Caco-2 (cell line): ENCODE measurements at regions not wholly inside any gene's neighbourhood (a gene's known extent, or its start where the extent isn't known, plus 50 kb on each side); places are given as distances from the start of the nearest gene placed in this dataset.

ENCODE experiments used
- BruUV-seq: library from RNA; stranded (reverse); fragments of 400-500 nt; replicated peaks from 2 replicates; lab custom pipeline; 2021; lab: Mats Ljungman, UMichigan
- CTCF ChIA-PET: fragments of 300-600 bp; sonication (Branson Sonifier 250); formaldehyde crosslinking; loops from one replicate; lab custom pipeline; 2022; ENCODE audit warnings: antibody characterized with exemption; lab: Charles Lee
- POLR2A ChIA-PET: fragments of 300-600 bp; sonication (Branson Sonifier 250); formaldehyde crosslinking; loops from one replicate; lab custom pipeline; 2022; ENCODE audit warnings: antibody characterized with exemption; lab: Charles Lee
- DNase-seq, 2 experiments: peaks; one replicate each; pipeline versions ENCODE4 v3.0.0 to v3.0.0-alpha.2; 2020 to 2022
- H3K27me3 ChIP-seq: replicated peaks from 2 replicates; pipeline ENCODE4 v1.6.0; 2011; ENCODE audit warnings: low read length; ENCODE audit not compliant: control insufficient read depth, insufficient read depth
- H3K36me3 ChIP-seq: 2 replicates; pipeline ENCODE4 v1.5.1; 2011; ENCODE audit warnings: low read length; ENCODE audit not compliant: control insufficient read depth, insufficient read depth
- H3K4me1 ChIP-seq: fragments of 250-450 bp; sonication (Bioruptor Pico); 2 replicates; pipeline ENCODE4 v1.5.1; 2020; ENCODE audit warnings: mild to moderate bottlenecking
- H3K4me3 ChIP-seq: 2 replicates; pipeline ENCODE4 v1.5.1; 2011; ENCODE audit warnings: low read depth, mild to moderate bottlenecking, control low read depth, low read length
- H3K9me3 ChIP-seq: fragments of 250-450 bp; sonication (Bioruptor Pico); 2 replicates; pipeline ENCODE4 v1.5.1; 2020; ENCODE audit warnings: mild to moderate bottlenecking, moderate library complexity
- H3K27ac Mint-ChIP-seq: one replicate; pipeline ENCODE4 v1.8.0; 2022; ENCODE audit warnings: mixed read lengths; ENCODE audit not compliant: unreplicated experiment
- H3K27me3 Mint-ChIP-seq: one replicate; pipeline ENCODE4 v1.8.0; 2022; ENCODE audit warnings: mixed read lengths; ENCODE audit not compliant: insufficient read depth, unreplicated experiment
- H3K36me3 Mint-ChIP-seq: one replicate; pipeline ENCODE4 v1.8.0; 2022; ENCODE audit warnings: mild to moderate bottlenecking, mixed read lengths; ENCODE audit not compliant: insufficient read depth, unreplicated experiment
- H3K4me1 Mint-ChIP-seq: one replicate; pipeline ENCODE4 v1.8.0; 2022; ENCODE audit warnings: low read depth, mixed read lengths; ENCODE audit not compliant: unreplicated experiment
- H3K4me3 Mint-ChIP-seq: one replicate; pipeline ENCODE4 v1.8.0; 2022; ENCODE audit warnings: mild to moderate bottlenecking, moderate library complexity, mixed read lengths; ENCODE audit not compliant: unreplicated experiment
- H3K9me3 Mint-ChIP-seq: one replicate; pipeline ENCODE4 v1.8.0; 2022; ENCODE audit warnings: mixed read lengths; ENCODE audit not compliant: unreplicated experiment
- intact Hi-C: fragments of 100-400 bp; cut with micrococcal nuclease; formaldehyde crosslinking; loops from one replicate; pipeline ENCODE4 v1.10.0; 2022; ENCODE audit not compliant: unreplicated experiment
- TF ChIP-seq, protein P1 (sequence below), 2 experiments: fragments of 200-600 bp in 1 of 2; IDR thresholded peaks; 1 replicate in 1 of 2; 2 replicates in 1 of 2; pipeline versions ENCODE4 v1.5.1 to v1.8.0; 2011 to 2022; ENCODE audit warnings: antibody characterized with exemption in 1 of 2, control low read depth in 1 of 2, inconsistent platforms in 1 of 2, low read depth in 1 of 2, low read length in 1 of 2, mild to moderate bottlenecking in 1 of 2, moderate library complexity in 1 of 2; ENCODE audit not compliant: insufficient read depth in 1 of 2, severe bottlenecking in 1 of 2, unreplicated experiment in 1 of 2

DNA sequence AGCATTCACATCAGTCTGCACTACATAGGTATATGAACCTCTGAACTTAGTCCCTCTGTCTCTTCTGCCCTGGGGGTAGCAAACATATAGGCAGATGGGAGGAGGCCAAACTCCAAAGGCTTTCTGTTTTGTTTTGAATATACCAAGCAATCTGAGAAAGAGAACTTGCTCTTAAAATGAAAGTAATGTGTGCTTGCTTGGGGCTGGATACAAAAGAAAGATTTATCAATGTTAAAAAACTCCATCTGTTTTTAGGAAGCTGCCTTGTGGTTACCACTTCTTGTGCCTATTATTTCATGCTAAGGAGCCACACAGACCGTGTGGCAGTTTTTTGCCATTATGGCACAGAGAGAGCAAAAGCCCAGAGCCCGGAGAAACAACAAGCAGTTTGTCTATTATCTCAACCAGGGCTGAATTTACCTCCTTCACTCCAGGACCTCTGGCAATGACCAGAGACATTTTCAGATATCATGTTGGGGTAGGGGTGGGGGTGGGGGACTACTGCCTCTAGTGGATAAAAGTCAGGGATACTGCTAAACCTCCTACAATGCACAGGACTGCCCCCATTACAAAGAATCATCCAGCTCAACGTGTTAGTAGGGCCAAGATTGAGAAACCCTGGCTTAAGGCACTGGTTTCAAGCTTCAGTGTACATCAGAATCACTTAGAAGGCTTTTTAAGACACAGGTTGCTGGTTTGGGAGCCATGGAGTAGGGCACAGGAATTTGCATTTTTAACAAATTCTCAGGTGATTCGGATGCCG, 124.2 kb downstream of the APIP start:
- no peaks in the 10 kb centered on the region for H3K27me3 ChIP-seq
- TF ChIP-seq, protein P1, sequence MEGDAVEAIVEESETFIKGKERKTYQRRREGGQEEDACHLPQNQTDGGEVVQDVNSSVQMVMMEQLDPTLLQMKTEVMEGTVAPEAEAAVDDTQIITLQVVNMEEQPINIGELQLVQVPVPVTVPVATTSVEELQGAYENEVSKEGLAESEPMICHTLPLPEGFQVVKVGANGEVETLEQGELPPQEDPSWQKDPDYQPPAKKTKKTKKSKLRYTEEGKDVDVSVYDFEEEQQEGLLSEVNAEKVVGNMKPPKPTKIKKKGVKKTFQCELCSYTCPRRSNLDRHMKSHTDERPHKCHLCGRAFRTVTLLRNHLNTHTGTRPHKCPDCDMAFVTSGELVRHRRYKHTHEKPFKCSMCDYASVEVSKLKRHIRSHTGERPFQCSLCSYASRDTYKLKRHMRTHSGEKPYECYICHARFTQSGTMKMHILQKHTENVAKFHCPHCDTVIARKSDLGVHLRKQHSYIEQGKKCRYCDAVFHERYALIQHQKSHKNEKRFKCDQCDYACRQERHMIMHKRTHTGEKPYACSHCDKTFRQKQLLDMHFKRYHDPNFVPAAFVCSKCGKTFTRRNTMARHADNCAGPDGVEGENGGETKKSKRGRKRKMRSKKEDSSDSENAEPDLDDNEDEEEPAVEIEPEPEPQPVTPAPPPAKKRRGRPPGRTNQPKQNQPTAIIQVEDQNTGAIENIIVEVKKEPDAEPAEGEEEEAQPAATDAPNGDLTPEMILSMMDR (IDR thresholded peaks at IDR 0.05; ENCODE audit: insufficient read depth in 1 of 2, low read depth in 1 of 2, low read length in 1 of 2, severe bottlenecking in 1 of 2, unreplicated experiment in 1 of 2): no peak
- no peak overlapping the region for H3K4me3 ChIP-seq
- BruUV-seq: no TSS peak
- no peak for DNase-seq
- H3K27me3 Mint-ChIP-seq: no peaks in the 10 kb centered on the region
- no peak overlapping the region for H3K27ac Mint-ChIP-seq
- CTCF ChIA-PET: interaction anchor here (0.7 kb wide), 1 partner anchor 128 kb away, joined by 3 read pairs; no protein-coding TSS in a partner anchor
- no peaks in the 10 kb centered on the region for H3K36me3 ChIP-seq
- H3K4me3 Mint-ChIP-seq: no peak overlapping the region
- no peaks in the 10 kb centered on the region; the same call in 1 of the 2 replicates for H3K9me3 ChIP-seq
- no peaks in the 10 kb centered on the region for H3K36me3 Mint-ChIP-seq
- POLR2A ChIA-PET: no interaction called here
- peaks cover 22% of the 10 kb centered on the region for H3K9me3 Mint-ChIP-seq
- no peaks in the 10 kb centered on the region for H3K4me1 Mint-ChIP-seq
- no peaks in the 10 kb centered on the region for H3K4me1 ChIP-seq
- intact Hi-C loops: loop anchor here (5.0 kb wide), 1 partner anchor 100 kb away; no protein-coding TSS in a partner anchor

DNA sequence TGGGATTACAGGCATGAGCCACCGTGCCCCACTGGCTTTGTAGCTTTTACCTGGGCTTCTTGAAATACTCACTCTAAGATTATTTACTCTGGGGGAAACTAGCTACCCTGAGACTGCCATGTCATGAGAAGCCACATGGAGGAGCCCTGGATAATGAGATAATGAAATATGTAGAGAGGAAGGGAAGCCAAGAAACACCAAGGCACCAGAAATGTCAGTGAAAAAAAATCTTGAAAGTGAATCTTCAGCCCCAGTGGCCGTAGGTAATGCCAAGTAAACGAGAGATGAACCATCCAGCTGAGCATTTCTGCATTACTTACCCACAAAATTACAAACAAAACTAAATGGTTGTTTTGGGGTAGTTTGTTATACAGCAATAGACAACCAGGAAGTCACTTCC, 125.6 kb downstream of the APIP start:
- TF ChIP-seq, protein P1 (IDR thresholded peaks at IDR 0.05; ENCODE audit: insufficient read depth in 1 of 2, low read depth in 1 of 2, low read length in 1 of 2, severe bottlenecking in 1 of 2, unreplicated experiment in 1 of 2): no peak
- Mint-ChIP-seq H3K9me3 (peaks cover 22% of the 10 kb centered on the region), H3K36me3 (no peaks in the 10 kb centered on the region), H3K4me3 (no peak overlapping the region), H3K4me1 (no peaks in the 10 kb centered on the region), H3K27me3 (no peaks in the 10 kb centered on the region), H3K27ac (no peak overlapping the region)
- Histone ChIP-seq H3K27me3 (no peaks in the 10 kb centered on the region), H3K9me3 (no peaks in the 10 kb centered on the region), H3K4me3 (no peak overlapping the region), H3K4me1 (no peaks in the 10 kb centered on the region), H3K36me3 (no peaks in the 10 kb centered on the region)
- no peak for DNase-seq
- BruUV-seq: no TSS peak
- CTCF ChIA-PET: no interaction called here
- POLR2A ChIA-PET: no interaction called here
- intact Hi-C loops: loop anchor here (5.0 kb wide), 1 partner anchor 102 kb away; no protein-coding TSS in a partner anchor

GRCh38 chr11:34789196-34789834, 126.9 kb downstream of the APIP start:
- ChIA-PET CTCF (no interaction called here), POLR2A (no interaction called here)

More at GRCh38 chr11:34789196-34789834, 126.9 kb downstream of the APIP start:
- Histone ChIP-seq H3K4me3 (no peak overlapping the region), H3K36me3 (no peaks in the 10 kb centered on the region), H3K4me1 (peaks cover 6% of the 10 kb centered on the region), H3K9me3 (no peaks in the 10 kb centered on the region), H3K27me3 (no peaks in the 10 kb centered on the region)
- Mint-ChIP-seq H3K4me3 (no peak overlapping the region), H3K27ac (no peak overlapping the region), H3K27me3 (no peaks in the 10 kb centered on the region), H3K9me3 (peaks cover 22% of the 10 kb centered on the region), H3K36me3 (no peaks in the 10 kb centered on the region), H3K4me1 (peaks cover 9% of the 10 kb centered on the region)
- intact Hi-C loops: no loop called here
- BruUV-seq: no TSS peak
- TF ChIP-seq, protein P1 (IDR thresholded peaks at IDR 0.05; ENCODE audit: insufficient read depth in 1 of 2, low read depth in 1 of 2, low read length in 1 of 2, severe bottlenecking in 1 of 2, unreplicated experiment in 1 of 2): no peak
- no peak for DNase-seq
